NCI-H774 (cell line): ENCODE measurements at regions not wholly inside any gene's neighbourhood (a gene's known extent, or its start where the extent isn't known, plus 50 kb on each side); places are given as distances from the start of the nearest gene placed in this dataset.

Experiments used
- DNase-seq: peaks from one replicate; lab custom pipeline; 2025; lab: John Stamatoyannopoulos, UW

GRCh38 chr10:4733150-4733842 is 92.7 kb upstream of the AKR1E2 start:
- no peak for DNase-seq

DNA sequence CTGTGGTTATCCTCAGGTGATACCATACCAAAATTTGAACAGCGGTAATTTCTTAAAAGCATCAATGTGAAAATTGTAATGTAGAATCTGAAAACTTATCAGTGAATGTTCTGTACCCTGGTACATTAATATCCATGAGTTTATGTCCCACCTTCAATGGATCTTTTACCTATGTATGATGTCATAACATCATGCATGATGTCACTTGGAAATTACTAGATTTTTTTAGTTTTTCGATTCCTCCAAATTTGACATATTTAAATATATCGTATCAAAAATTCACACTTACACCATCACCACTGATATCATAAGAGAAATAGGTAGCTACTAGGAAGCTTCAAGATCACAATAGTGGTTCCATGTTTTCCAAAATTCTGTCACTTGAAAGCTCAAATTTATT is 95.0 kb upstream of the AKR1E2 start:
- DNase-seq, result no peak

GRCh38 chr10:4725917-4726606 is 99.9 kb upstream of the AKR1E2 start:
- DNase-seq, result peak; percentile 55

GRCh38 chr10:4723860-4724259 is 102.1 kb upstream of the AKR1E2 start:
- no peak for DNase-seq

- DNase-seq, result no peak
Observed at GRCh38 chr10:4721999-4722753, 103.8 kb upstream of the AKR1E2 start.

DNA sequence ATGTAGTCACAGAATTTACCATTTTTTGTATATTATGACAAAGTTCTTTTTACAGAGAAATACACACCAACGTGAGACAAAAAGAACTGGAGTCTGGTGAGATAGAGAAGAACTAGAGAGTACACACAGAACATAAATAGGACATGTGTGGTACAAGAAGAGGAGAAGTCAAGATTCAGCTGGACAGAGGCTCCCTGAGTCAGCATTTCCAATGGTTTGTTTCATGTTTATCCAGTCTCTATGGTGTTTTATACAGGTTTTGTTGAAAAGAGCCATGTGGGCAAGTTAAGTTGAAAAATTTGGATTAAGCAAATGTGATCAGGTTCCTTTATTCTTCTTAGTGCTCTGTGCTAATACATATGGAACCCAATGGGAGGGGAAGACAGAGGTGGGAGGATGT is 105.5 kb upstream of the AKR1E2 start:
- no peak for DNase-seq

GRCh38 chr10:4719671-4720070 is 106.3 kb upstream of the AKR1E2 start:
- no peak for DNase-seq

DNA sequence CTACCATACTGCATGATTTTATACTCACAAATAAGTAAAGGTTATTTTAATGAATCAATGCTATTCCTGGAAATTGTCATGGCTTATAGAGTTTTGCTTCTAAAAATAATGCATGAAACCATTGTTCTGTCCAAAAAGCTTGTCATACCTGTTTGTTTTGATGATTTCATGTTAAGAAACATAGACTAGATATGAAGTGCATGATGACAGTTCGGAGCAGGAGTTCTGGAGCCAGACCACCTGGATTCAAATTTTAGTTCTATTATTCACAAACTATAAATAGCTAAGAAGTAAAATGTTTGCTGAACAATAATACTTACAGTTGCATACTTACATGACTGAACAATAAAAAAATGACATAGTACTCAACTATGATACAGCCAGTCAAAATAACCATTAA is 107.0 kb upstream of the AKR1E2 start:
- DNase-seq, result no peak

GRCh38 chr10:4718544-4718943 is 107.5 kb upstream of the AKR1E2 start:
- DNase-seq, result no peak

DNA sequence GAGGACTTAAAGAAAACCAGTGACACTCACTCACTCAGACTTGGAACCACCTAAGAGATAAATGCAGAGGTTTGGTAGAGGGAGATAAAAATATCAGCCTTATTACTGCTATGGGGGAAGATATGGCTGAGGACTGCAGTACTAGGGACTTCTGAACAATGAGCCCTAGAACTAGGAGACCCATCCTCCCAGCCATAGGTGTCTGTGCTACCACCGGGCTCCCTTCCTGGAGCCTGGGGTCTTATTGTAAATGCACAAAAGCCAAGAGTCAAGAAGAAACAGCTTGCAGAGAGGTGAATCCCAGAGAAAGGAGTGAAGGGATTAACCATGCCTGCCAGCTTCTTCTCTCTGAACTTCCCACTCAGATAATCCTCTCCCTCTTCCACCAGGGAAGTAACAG is 108.3 kb upstream of the AKR1E2 start:
- no peak for DNase-seq

DNA sequence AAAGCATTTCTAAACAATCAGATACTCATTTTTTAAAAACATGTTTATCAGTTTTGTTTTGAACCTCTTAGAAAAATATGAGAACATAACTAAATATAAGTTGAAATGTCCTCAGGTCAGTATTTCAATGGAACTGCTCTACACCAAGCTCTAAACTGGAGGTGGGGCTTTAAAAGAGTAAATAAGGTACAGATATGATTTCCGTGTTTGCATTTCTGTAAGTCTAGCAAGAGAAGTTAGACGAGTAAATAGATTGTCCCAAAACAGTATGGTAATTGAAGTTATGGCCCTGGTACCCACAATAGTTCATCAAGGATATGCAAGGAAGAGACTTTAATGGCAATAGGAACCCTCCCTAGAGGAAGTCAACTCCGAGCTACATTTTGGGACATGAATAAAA is 115.1 kb upstream of the AKR1E2 start:
- DNase-seq, result no peak

DNA sequence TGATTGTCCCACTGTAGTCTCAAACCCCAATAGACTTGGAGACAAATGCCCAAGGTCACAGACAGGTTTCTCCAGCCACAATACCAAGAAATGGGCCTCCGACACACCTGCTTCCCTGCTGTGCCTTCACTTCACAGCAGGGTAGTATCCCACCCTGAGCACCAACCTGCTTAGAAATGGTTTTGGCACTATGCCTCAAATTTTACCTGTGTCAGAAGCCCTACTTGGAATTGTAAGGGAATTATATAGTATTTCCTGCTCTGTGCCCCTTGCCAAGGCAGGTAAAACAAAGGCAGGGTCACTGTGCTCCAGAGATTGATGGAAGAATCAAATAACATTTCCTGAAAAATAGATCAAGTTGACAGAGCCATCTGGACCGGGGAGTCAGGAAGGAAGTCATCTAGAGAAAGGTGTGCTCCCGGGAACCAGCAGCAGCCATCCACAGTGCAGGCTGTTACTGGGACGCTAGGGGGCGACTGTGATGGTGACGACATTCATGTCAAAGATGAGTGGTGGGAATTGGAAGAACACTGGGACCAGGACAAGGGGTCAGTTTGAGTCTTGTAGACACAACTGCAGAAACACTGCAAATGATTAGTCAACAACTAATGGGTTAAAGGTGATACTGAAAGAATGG is 117.8 kb upstream of the AKR1E2 start:
- DNase-seq, result no peak

DNA sequence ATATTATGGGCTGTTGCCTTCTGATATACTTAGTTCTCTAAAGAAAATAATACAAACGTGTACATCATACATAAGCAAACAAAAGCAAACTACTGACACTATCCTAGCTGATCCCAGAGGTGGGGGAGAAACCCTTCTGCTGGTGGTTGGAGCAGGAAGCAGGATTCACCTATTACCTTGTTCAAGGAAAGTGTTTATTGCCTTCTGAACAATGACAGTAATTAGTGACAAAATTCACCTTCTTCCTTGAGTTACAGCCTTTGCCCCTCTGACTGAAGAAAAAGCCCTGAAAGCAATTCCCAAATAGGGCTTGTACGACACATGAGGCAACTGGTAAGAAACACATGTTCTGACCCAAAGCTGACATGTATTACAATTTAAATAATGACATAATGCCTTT is 118.8 kb upstream of the AKR1E2 start:
- DNase-seq, result no peak

DNA sequence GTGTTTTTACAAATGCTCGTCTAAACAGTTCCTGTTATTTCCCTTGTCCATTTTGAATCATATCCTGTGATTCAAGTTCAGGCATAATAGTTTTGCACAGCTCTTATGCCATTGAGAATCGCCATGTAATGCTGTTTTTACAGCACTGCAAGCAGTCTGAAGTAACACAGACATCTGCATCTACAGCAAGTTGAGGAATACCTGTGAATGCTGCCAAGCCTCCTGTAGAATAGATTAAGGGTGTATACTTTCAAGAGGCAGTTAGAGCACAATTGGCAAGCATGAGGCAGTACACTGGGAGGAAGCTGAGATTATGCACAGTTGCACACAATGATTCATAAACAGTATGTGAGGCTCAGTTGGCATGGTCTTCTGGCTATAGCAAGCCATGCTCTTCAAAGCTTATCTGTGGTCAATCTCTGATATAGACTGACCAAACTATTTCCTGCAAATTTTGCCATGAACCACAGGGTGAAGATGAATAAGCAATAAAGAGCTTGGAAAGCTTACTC is 121.9 kb upstream of the AKR1E2 start:
- DNase-seq, result no peak

- no peak for DNase-seq
Observed at GRCh38 chr10:4701016-4701415, 125.0 kb upstream of the AKR1E2 start.

- no peak for DNase-seq
Observed at GRCh38 chr10:4699950-4700730, 125.9 kb upstream of the AKR1E2 start.

- no peak for DNase-seq
Observed at GRCh38 chr10:4698075-4698474, 127.9 kb upstream of the AKR1E2 start.

DNA sequence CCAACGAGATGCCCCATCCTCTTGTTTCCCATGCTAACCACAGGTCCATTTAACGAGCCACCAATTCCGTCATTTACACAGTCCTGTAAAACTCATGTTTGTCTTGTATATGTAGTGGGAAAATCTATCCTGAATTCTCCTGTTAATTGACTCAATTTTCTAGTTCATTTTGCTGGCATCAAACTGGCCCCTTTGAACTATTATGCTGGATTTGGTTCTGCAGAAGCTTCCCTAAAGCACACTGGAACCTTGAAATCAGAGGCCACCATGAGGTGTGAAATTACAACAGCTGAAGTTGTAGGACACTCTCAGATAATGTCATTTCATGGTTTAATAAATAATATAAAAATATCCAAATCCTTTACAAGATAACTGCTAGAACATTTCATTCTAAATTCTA is 129.8 kb upstream of the AKR1E2 start:
- no peak for DNase-seq

GRCh38 chr10:4693967-4694366 is 132.0 kb upstream of the AKR1E2 start:
- DNase-seq, result no peak

DNA sequence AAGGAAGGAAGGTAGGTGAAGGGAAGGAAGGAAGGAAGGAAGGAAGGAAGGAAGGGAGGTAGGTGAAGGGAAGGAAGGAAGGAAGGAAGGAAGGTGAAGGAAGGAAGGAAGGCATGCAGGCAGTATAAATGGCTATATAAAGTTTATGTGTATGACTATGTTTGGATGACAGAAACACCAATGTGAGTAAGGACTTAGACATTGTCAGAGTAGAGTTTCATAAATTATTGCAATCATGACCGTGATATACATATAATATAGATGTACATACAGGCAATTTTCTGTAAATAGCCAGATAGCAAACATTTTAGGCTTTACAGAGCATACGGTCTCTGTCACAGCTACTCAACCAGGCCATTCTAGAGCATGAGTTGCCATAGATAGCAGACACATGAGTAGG is 133.8 kb upstream of the AKR1E2 start:
- no peak for DNase-seq

- no peak for DNase-seq
Observed at GRCh38 chr10:4691776-4692175, 134.2 kb upstream of the AKR1E2 start.

GRCh38 chr10:4691301-4691700 is 134.7 kb upstream of the AKR1E2 start:
- no peak for DNase-seq
